ENCODE measurements at regions not wholly inside any gene's neighbourhood (a gene's known extent, or its start where the extent isn't known, plus 50 kb on each side); places are given as distances from the start of the nearest gene placed in this dataset.

DNA sequence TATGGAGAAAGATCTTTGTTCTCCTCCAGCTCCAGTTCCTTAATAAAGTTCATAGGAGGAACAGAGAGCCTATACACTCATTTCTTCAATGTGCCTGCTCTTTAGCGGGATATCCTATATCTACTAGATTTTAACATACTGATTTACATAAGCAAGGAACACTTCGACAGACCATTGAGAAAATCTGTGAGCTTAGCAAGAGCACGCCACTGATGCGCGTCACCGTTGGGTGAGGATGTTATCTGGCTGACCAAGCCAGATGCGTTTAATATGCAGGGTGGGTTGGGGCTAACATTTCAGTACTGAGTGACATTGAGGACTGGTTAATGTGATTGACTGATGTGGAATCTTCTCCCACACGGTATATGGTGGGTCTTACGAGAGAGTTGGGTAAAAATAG lies 233.4 kb downstream of the SOX4 start:
- no peak for TF ChIP-seq CTCF (IDR thresholded peaks at IDR 0.05)
- TF ChIP-seq POLR2A (IDR thresholded peaks at IDR 0.05), result no peak
